T-helper 1 cell (primary cell): ENCODE measurements at regions not wholly inside any gene's neighbourhood (a gene's known extent, or its start where the extent isn't known, plus 50 kb on each side); places are given as distances from the start of the nearest gene placed in this dataset.

Experiments used
- DNase-seq, 5 donors: peaks; one replicate each; pipeline ENCODE4 v3.0.0-alpha.2; 2012 to 2020

- no peak for DNase-seq
Observed at GRCh38 chr2:220227266-220227920, 600.0 kb downstream of the SLC4A3 start.

- no peak for DNase-seq
Observed at GRCh38 chr2:220228310-220229006, 601.0 kb downstream of the SLC4A3 start.

GRCh38 chr2:220240641-220241040, 613.2 kb downstream of the SLC4A3 start:
- no peak for DNase-seq

GRCh38 chr2:220241423-220241822, 614.0 kb downstream of the SLC4A3 start:
- no peak for DNase-seq

- no peak for DNase-seq
Observed at GRCh38 chr2:220243571-220243970, 616.1 kb downstream of the SLC4A3 start.

- DNase-seq, result no peak
Observed at GRCh38 chr2:220246386-220246785, 619.0 kb downstream of the SLC4A3 start.

GRCh38 chr2:220247588-220248350, 620.3 kb downstream of the SLC4A3 start:
- no peak for DNase-seq

GRCh38 chr2:220259662-220260061, 632.2 kb downstream of the SLC4A3 start:
- DNase-seq, result no peak

- DNase-seq, result no peak
Observed at GRCh38 chr2:220263300-220263699, 635.9 kb downstream of the SLC4A3 start.

GRCh38 chr2:220269367-220269766, 641.9 kb downstream of the SLC4A3 start:
- DNase-seq, result no peak

- DNase-seq, result no peak
Observed at GRCh38 chr2:220270481-220271070, 643.1 kb downstream of the SLC4A3 start.

- no peak for DNase-seq
Observed at GRCh38 chr2:220272656-220273055, 645.2 kb downstream of the SLC4A3 start.

GRCh38 chr2:220273082-220273481, 645.7 kb downstream of the SLC4A3 start:
- no peak for DNase-seq

GRCh38 chr2:220275454-220275853, 648.0 kb downstream of the SLC4A3 start:
- DNase-seq, result no peak

- DNase-seq, result no peak
Observed at GRCh38 chr2:220276741-220277444, 649.5 kb downstream of the SLC4A3 start.

GRCh38 chr2:220277445-220277975, 650.1 kb downstream of the SLC4A3 start:
- no peak for DNase-seq

- DNase-seq, result no peak
Observed at GRCh38 chr2:220278022-220278421, 650.6 kb downstream of the SLC4A3 start.

- no peak for DNase-seq
Observed at GRCh38 chr2:220279372-220279771, 651.9 kb downstream of the SLC4A3 start.

GRCh38 chr2:220279840-220280239, 652.4 kb downstream of the SLC4A3 start:
- no peak for DNase-seq

GRCh38 chr2:220280736-220281135, 653.3 kb downstream of the SLC4A3 start:
- DNase-seq, result no peak

GRCh38 chr2:220281771-220282170, 654.3 kb downstream of the SLC4A3 start:
- DNase-seq, result no peak

- no peak for DNase-seq
Observed at GRCh38 chr2:220282236-220282635, 654.8 kb downstream of the SLC4A3 start.
